HEK293T (cell line): ENCODE measurements at regions not wholly inside any gene's neighbourhood (a gene's known extent, or its start where the extent isn't known, plus 50 kb on each side); places are given as distances from the start of the nearest gene placed in this dataset.

Experiments
- CTCF ChIA-PET: fragments of 350-600 bp; formaldehyde crosslinking; extraction: SDS; loops from one replicate; lab custom pipeline; 2021; ENCODE audit warnings: antibody characterized with exemption, inconsistent platforms; lab: Yijun Ruan, JAX
- POLR2A ChIA-PET: fragments of 350-600 bp; formaldehyde crosslinking; extraction: SDS; loops from one replicate; lab custom pipeline; 2020; ENCODE audit warnings: antibody characterized with exemption, inconsistent platforms; lab: Yijun Ruan, JAX
- DNase-seq: peaks from one replicate; pipeline ENCODE4 v3.0.0; 2012; ENCODE audit warnings: mixed read lengths; ENCODE audit errors: extremely low spot score
- ARNT ChIP-seq: fragments of 450-650 bp; IDR thresholded peaks from 2 replicates; pipeline ENCODE4 v1.6.1; 2017; ENCODE audit warnings: mild to moderate bottlenecking
- BHLHE40 ChIP-seq: fragments of 450-650 bp; IDR thresholded peaks from 2 replicates; pipeline ENCODE4 v1.6.1; 2016; ENCODE audit warnings: mild to moderate bottlenecking, moderate library complexity, borderline replicate concordance
- CTBP1 ChIP-seq: fragments of 450-650 bp; IDR thresholded peaks from 2 replicates; pipeline ENCODE4 v1.6.1; 2016; ENCODE audit warnings: borderline replicate concordance
- ELF4 ChIP-seq: fragments of 450-650 bp; IDR thresholded peaks from 2 replicates; pipeline ENCODE4 v1.6.1; 2017; ENCODE audit warnings: antibody characterized with exemption
- FOXA1 ChIP-seq: fragments of 450-650 bp; IDR thresholded peaks from 2 replicates; pipeline ENCODE4 v1.6.1; 2016; ENCODE audit warnings: mild to moderate bottlenecking
- FOXK2 ChIP-seq: fragments of 450-650 bp; IDR thresholded peaks from 2 replicates; pipeline ENCODE4 v1.6.1; 2016; ENCODE audit warnings: mild to moderate bottlenecking
- FOXM1 ChIP-seq: fragments of 450-650 bp; IDR thresholded peaks from 2 replicates; pipeline ENCODE4 v1.6.1; 2017; ENCODE audit warnings: mild to moderate bottlenecking, borderline replicate concordance
- HDGF ChIP-seq: fragments of 450-650 bp; IDR thresholded peaks from 2 replicates; pipeline ENCODE4 v1.6.1; 2017; ENCODE audit warnings: antibody characterized with exemption, borderline replicate concordance
- L3MBTL2 ChIP-seq: fragments of 450-650 bp; conservative IDR thresholded peaks from 2 replicates; pipeline ENCODE4 v1.6.1; 2016; ENCODE audit warnings: mild to moderate bottlenecking
- LEF1 ChIP-seq: fragments of 450-650 bp; IDR thresholded peaks from 2 replicates; pipeline ENCODE4 v1.6.1; 2017; ENCODE audit warnings: mild to moderate bottlenecking, borderline replicate concordance
- NFRKB ChIP-seq: fragments of 450-650 bp; IDR thresholded peaks from 2 replicates; pipeline ENCODE4 v1.6.1; 2016; ENCODE audit warnings: mild to moderate bottlenecking, moderate library complexity
- SP1 ChIP-seq: fragments of 450-650 bp; IDR thresholded peaks from 2 replicates; pipeline ENCODE4 v1.6.1; 2017
- SUZ12 ChIP-seq: fragments of 450-650 bp; IDR thresholded peaks from 2 replicates; pipeline ENCODE4 v1.6.1; 2016; ENCODE audit warnings: mild to moderate bottlenecking
- TARDBP ChIP-seq: fragments of 450-650 bp; IDR thresholded peaks from 2 replicates; pipeline ENCODE4 v1.6.1; 2016
- ZNF384 ChIP-seq: fragments of 450-650 bp; IDR thresholded peaks from 2 replicates; pipeline ENCODE4 v1.6.1; 2016
- TF ChIP-seq, protein P1 (sequence below): fragments of 450-650 bp; IDR thresholded peaks from 2 replicates; pipeline ENCODE4 v1.6.1; 2016

DNA sequence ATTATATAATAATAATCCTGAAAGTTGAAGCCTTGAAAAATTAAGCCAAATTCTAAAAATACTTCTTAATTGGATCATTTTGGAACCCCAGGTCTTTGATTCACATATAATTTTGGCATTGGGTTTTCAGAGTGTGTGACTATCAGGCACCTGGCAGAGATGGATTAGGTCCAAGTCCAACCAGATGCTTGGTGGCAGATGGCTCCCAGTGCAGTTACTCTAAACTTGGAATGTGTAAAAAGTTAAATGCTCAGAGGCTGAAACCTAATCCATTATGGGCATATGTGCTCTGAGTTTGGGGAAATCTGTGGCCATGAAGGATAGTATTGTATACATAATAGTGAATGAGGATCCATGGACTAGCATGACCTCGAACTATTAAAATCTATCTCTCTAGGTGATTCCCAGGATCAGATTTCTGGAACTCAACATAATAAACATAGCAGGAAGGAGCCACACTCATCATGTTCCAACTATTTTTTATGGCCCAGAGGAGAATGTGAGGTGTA lies 333.0 kb downstream of the RPRM start:
- POLR2A ChIA-PET: no interaction called here
- DNase-seq: no peak

DNA sequence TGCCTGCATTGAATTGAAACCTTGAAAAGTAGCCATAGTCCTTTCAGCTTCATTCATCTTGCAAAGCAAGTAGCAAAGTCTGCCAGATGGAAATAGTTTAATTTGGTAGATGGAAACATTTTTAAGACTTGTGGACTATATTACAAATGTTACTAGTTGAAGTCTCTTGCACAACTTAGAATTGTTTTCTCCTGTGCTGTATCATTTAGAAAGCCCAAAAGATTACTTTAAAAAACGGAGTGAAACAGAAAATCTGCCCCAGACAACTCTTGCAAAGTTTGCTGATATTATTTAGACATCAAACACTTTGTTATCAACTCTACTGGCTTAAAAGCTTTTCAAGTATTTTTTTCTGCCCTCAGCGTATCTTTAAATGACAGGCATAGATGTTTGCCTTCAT lies 335.0 kb downstream of the RPRM start:
- DNase-seq: no peak
- CTCF ChIA-PET: no interaction called here
- POLR2A ChIA-PET: no interaction called here
- TF ChIP-seq TARDBP: no peak
- TF ChIP-seq L3MBTL2: no peak
- TF ChIP-seq LEF1: no peak
- TF ChIP-seq ZNF384: no peak
- TF ChIP-seq FOXM1: no peak
- TF ChIP-seq, protein P1, sequence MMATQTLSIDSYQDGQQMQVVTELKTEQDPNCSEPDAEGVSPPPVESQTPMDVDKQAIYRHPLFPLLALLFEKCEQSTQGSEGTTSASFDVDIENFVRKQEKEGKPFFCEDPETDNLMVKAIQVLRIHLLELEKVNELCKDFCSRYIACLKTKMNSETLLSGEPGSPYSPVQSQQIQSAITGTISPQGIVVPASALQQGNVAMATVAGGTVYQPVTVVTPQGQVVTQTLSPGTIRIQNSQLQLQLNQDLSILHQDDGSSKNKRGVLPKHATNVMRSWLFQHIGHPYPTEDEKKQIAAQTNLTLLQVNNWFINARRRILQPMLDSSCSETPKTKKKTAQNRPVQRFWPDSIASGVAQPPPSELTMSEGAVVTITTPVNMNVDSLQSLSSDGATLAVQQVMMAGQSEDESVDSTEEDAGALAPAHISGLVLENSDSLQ: no peak
- no peak for TF ChIP-seq BHLHE40
- TF ChIP-seq HDGF: no peak
- TF ChIP-seq SUZ12: no peak
- no peak for TF ChIP-seq FOXA1
- no peak for TF ChIP-seq ELF4
- no peak for TF ChIP-seq SP1

More for the DNA sequence above, 333.0 kb downstream of the RPRM start:
- CTCF ChIA-PET: interaction anchor here (0.6 kb wide), 1 partner anchor 374 kb away, joined by 4 read pairs; no protein-coding TSS in a partner anchor
- TF ChIP-seq L3MBTL2 (no peak), ZNF384 (no peak), CTBP1 (no peak), NFRKB (no peak), ARNT (no peak), SP1 (no peak), ELF4 (no peak), FOXA1 (no peak), LEF1 (no peak), SUZ12 (no peak), TARDBP (no peak), FOXM1 (no peak), BHLHE40 (no peak), HDGF (no peak), FOXK2 (no peak)
- TF ChIP-seq, protein P1: no peak

DNA sequence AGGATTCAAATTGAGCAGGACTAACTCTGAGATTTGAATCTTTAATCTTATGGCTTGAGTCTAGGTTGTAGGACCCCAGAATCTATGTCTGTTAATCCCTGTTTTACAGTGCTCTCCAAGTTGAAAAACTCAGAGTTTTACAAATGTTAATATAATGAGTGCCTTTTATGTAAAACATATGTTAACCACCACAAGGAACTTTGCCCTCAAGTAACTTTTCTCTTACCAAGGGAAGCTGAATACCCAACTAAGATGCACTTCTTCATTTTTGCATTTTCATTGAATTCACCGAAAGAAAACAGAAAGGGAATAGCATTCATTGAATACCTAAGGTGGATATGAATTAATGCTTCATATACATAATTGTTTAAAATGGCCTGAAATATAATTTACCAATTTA lies 338.1 kb downstream of the RPRM start:
- ChIA-PET POLR2A (no interaction called here), CTCF (no interaction called here)
- TF ChIP-seq LEF1 (no peak), L3MBTL2 (no peak), SP1 (no peak), FOXM1 (no peak), FOXK2 (no peak), SUZ12 (no peak), ELF4 (no peak)
- TF ChIP-seq, protein P1: no peak
- DNase-seq: no peak

DNA sequence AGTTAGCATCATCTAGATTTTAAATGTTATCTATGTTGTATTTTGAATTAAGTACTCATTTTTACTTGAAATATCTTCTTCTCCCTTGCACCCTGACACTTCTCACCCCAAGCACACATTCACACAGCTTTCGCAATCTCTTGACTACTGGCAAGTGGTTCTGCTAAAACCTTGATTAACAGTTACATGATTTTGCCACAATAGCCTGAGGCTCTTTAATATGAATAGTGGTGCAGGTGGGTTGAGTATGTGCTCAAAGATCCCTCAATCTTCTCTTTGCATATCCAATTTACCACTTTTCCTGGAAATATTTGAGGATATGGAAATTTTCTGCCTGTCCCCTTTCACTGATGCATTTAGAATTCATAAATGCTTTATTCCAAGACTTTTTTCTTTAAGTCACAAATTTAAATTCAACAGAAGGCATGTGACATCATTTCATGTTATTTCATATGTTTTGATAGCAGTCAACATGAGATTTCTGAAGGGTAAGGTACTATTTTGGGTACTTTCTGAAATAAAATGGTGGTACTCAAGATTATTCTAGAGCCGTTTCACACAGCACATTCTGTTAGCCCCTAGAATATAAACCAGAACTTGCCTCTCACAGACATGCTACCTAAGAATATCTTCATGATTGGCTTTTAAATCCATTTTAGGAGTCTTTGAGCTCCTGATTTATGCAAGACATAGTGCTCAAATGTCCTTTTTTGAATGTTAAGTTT lies 339.7 kb downstream of the RPRM start:
- no peak for DNase-seq
- CTCF ChIA-PET: no interaction called here
- POLR2A ChIA-PET: no interaction called here
- TF ChIP-seq L3MBTL2 (no peak), HDGF (no peak), BHLHE40 (no peak), CTBP1 (no peak), NFRKB (no peak), LEF1 (no peak)
- TF ChIP-seq, protein P1: no peak

DNA sequence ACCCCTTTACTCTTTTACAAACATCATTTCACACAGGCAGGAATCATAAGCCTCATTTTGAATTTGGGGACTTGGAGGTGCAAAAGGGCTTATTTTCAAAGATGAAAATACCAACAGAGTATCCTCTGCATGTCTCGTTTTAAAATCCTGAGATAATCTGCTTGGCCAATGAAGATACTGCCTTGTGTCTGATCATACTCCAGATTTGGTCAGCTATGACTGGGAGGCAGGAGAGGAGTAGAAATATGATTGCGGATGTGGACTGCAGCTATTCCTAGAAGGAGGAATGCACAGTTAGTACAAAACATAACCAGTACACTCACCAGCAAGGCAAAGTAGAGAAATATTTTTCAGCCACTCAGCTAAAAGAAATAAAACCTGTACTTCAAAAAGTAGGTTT lies 342.3 kb downstream of the RPRM start:
- no peak for TF ChIP-seq FOXK2
- no peak for TF ChIP-seq SP1
- TF ChIP-seq FOXM1: no peak
- TF ChIP-seq ARNT: no peak
- TF ChIP-seq FOXA1: no peak
- TF ChIP-seq LEF1: no peak
- TF ChIP-seq HDGF: no peak
- no peak for TF ChIP-seq ELF4
- TF ChIP-seq SUZ12: no peak
- TF ChIP-seq, protein P1: no peak
- CTCF ChIA-PET: no interaction called here
- no peak for DNase-seq
- POLR2A ChIA-PET: no interaction called here
